ENCODE measurements at regions not wholly inside any gene's neighbourhood (a gene's known extent, or its start where the extent isn't known, plus 50 kb on each side); places are given as distances from the start of the nearest gene placed in this dataset.

- TF ChIP-seq PATZ1 (CRISPR knock-in tag; IDR thresholded peaks at IDR 0.05; ENCODE audit: borderline replicate concordance) = no peak
- TF ChIP-seq ZNF3 (CRISPR knock-in tag; IDR thresholded peaks at IDR 0.05) = no peak
- TF ChIP-seq CBX1 (IDR thresholded peaks at IDR 0.05; ENCODE audit: low read depth) = no peak
- TF ChIP-seq HDAC1 (IDR thresholded peaks at IDR 0.05) = no peak
- no peak for TF ChIP-seq EZH2 (IDR thresholded peaks at IDR 0.05; ENCODE audit: borderline replicate concordance, low read depth, low read length)
- no peak for TF ChIP-seq POLR2A (conservative IDR thresholded peaks at IDR 0.05)
- TF ChIP-seq ZNF224 (CRISPR knock-in tag; IDR thresholded peaks at IDR 0.05) = no peak
- TF ChIP-seq ZFX (CRISPR knock-in tag; IDR thresholded peaks at IDR 0.05) = no peak
- no peak for TF ChIP-seq ZNF398 (CRISPR knock-in tag; IDR thresholded peaks at IDR 0.05)
- no peak for TF ChIP-seq TBP (optimal IDR thresholded peaks at IDR 0.05; ENCODE audit: low read depth, low read length)
- TF ChIP-seq ETV6 (IDR thresholded peaks at IDR 0.05; ENCODE audit: borderline replicate concordance in 1 of 2, low read depth in 2 of 2, low read length in 1 of 2) = no peak
- no peak for TF ChIP-seq ETV6 (CRISPR knock-in tag; IDR thresholded peaks at IDR 0.05; ENCODE audit: borderline replicate concordance)
Observed at GRCh38 chr15:91737151-91737818, 116.2 kb upstream of the SLCO3A1 start.
